ENCODE measurements at regions not wholly inside any gene's neighbourhood (a gene's known extent, or its start where the extent isn't known, plus 50 kb on each side); places are given as distances from the start of the nearest gene placed in this dataset.
A peak's percentile ranks its signal among the peaks of the same experiment; 100 is the strongest.

- Mint-ChIP-seq H3K27me3 (ENCODE audit: low read depth) (peaks cover 4% of the 10 kb centered on the region), H3K9me3 (no peaks in the 10 kb centered on the region), H3K4me1 (peaks cover 14 to 16% of the 10 kb centered on the region in 2 experiments), H3K36me3 (ENCODE audit: insufficient read depth in 1 of 3, low read depth in 3 of 3) (no peaks in the 10 kb centered on the region), H3K27ac (peak overlapping the region; percentile 48 to 84 (median 68); a peak in 3 of 7 replicates), H3K4me3 (peak overlapping the region in 1 of 2 experiments; percentile 50; a peak in 2 of 5 replicates)
- TF ChIP-seq CTCF (conservative IDR thresholded peaks at IDR 0.05), result no peak
- H2BK120ac ChIP-seq (ENCODE audit: low read depth, low read length, poor library complexity, severe bottlenecking), result no peak overlapping the region
- H4K5ac ChIP-seq (ENCODE audit: insufficient read length, low read depth, low read length), result no peak overlapping the region
- no peak overlapping the region for H3K18ac ChIP-seq (ENCODE audit: insufficient read length, low read depth, low read length)
- no peak overlapping the region for H3T11ph ChIP-seq (ENCODE audit: low read length)
- no peaks in the 10 kb centered on the region for H3K79me2 ChIP-seq (ENCODE audit: insufficient read depth, low read length)
- no peaks in the 10 kb centered on the region for H3K79me1 ChIP-seq (ENCODE audit: insufficient read depth, low read depth, low read length, poor library complexity, severe bottlenecking)
- DNase-seq, result peak; percentile 55
- H2BK15ac ChIP-seq (ENCODE audit: low read depth, low read length), result no peak overlapping the region
- H2BK20ac ChIP-seq (ENCODE audit: low read depth, low read length, poor library complexity, severe bottlenecking), result no peak overlapping the region
- H3K27me3 ChIP-seq (ENCODE audit: insufficient read depth, low read length), result no peaks in the 10 kb centered on the region
- no peaks in the 10 kb centered on the region for H3K23me2 ChIP-seq (ENCODE audit: insufficient read length, low read depth, low read length, poor library complexity, severe bottlenecking)
- no peak overlapping the region for H2BK12ac ChIP-seq (ENCODE audit: insufficient read length, low read depth, low read length)
- H2AFZ ChIP-seq (ENCODE audit: low read length), result no peak overlapping the region
- H3K56ac ChIP-seq (ENCODE audit: insufficient read length, low read depth, low read length), result no peak overlapping the region
- no peak overlapping the region for H3K23ac ChIP-seq (ENCODE audit: insufficient read length, low read depth, low read length)
- no peak overlapping the region for H3K9ac ChIP-seq (ENCODE audit: extremely low read depth, insufficient read length, low read length)
- no peak overlapping the region for H3K27ac ChIP-seq (ENCODE audit: insufficient read length, low read depth, low read length)
- H3K4ac ChIP-seq (ENCODE audit: low read depth, low read length), result no peak overlapping the region
- peak overlapping the region; percentile 11 for H3K4me2 ChIP-seq (ENCODE audit: insufficient read depth, insufficient read length, low read length)
- no peak overlapping the region for H3K14ac ChIP-seq (ENCODE audit: insufficient read depth, low read length)
- no peaks in the 10 kb centered on the region for H3K9me3 ChIP-seq (ENCODE audit: control insufficient read depth, low read depth, low read length)
- WGBS (ENCODE audit: extremely low coverage, insufficient read length, low lambda C conversion rate), result no CpG with 5 or more reads among the region's 5 CpGs
- no peak overlapping the region for H4K91ac ChIP-seq (ENCODE audit: insufficient read length, low read depth, low read length)
- H2BK5ac ChIP-seq (ENCODE audit: insufficient read length, low read length), result no peak overlapping the region
- no peak overlapping the region for H4K8ac ChIP-seq (replicated peaks; ENCODE audit: insufficient read length, low read depth, low read length)
- no peak overlapping the region for H2AK5ac ChIP-seq (ENCODE audit: insufficient read length, low read length)
- H3K4me1 ChIP-seq (ENCODE audit: insufficient read depth, low read length), result peaks cover 6% of the 10 kb centered on the region; the same call in 1 of the 2 replicates
- H4K20me1 ChIP-seq (ENCODE audit: control insufficient read depth, insufficient read depth, insufficient read length), result no peaks in the 10 kb centered on the region
Measured at GRCh38 chr13:24066405-24067295, 93.9 kb upstream of the SPATA13 start.
